Cardiac septum (tissue), 1 donor: ENCODE measurements at regions not wholly inside any gene's neighbourhood (a gene's known extent, or its start where the extent isn't known, plus 50 kb on each side); places are given as distances from the start of the nearest gene placed in this dataset.
"Not testable (repeated sequence)": the region's sequence is repeated elsewhere in the genome, so short reads cannot be mapped to it uniquely, and the experiment has no call there.

Source experiments
- DNase-seq: peaks from one replicate; pipeline ENCODE4 v3.0.0-alpha.2; 2020; ENCODE audit warnings: low spot score
- intact Hi-C: fragments of 100-400 bp; cut with DNase I; formaldehyde crosslinking; loops from one replicate; pipeline ENCODE4 v1.14.0; 2022
- donor health status: DM: no; HTN: no; CAD: no.

GRCh38 chr5:77912721-77913120 lies 136.6 kb upstream of the TBCA start:
- no peak for DNase-seq
- intact Hi-C loops, result no loop called here

- intact Hi-C loops, result no loop called here
- DNase-seq, result no peak
Observed at GRCh38 chr5:77910602-77911188, 134.6 kb upstream of the TBCA start.

- DNase-seq, result no peak
- intact Hi-C loops, result no loop called here
Observed at GRCh38 chr5:77909237-77909636, 133.1 kb upstream of the TBCA start.

- no peak for DNase-seq
- intact Hi-C loops, result no loop called here
Observed at GRCh38 chr5:77908787-77909186, 132.6 kb upstream of the TBCA start.

- intact Hi-C loops, result no loop called here
Observed at GRCh38 chr5:77907786-77908185, 131.6 kb upstream of the TBCA start.

GRCh38 chr5:77906806-77907205 lies 130.7 kb upstream of the TBCA start:
- intact Hi-C loops, result no loop called here
- DNase-seq, result no peak

More at GRCh38 chr5:77907786-77908185, 131.6 kb upstream of the TBCA start:
- no peak for DNase-seq

- intact Hi-C loops, result no loop called here
- DNase-seq, result no peak
Observed at GRCh38 chr5:77904362-77904761, 128.2 kb upstream of the TBCA start.

- no peak for DNase-seq
- intact Hi-C loops, result no loop called here
Observed at GRCh38 chr5:77900691-77901090, 124.6 kb upstream of the TBCA start.

- intact Hi-C loops, result no loop called here
- DNase-seq, result no peak
Observed at GRCh38 chr5:77898385-77898784, 122.2 kb upstream of the TBCA start.

GRCh38 chr5:77896338-77896737 lies 120.2 kb upstream of the TBCA start:
- DNase-seq, result no peak
- intact Hi-C loops, result no loop called here

- DNase-seq, intact Hi-C loops: not testable (repeated sequence)
Observed at GRCh38 chr5:77894103-77894502, 118.0 kb upstream of the TBCA start.

- DNase-seq, result no peak
- intact Hi-C loops, result no loop called here
Observed at GRCh38 chr5:77893225-77893860, 117.2 kb upstream of the TBCA start.

- intact Hi-C loops, result no loop called here
- no peak for DNase-seq
Observed at GRCh38 chr5:77892061-77893010, 116.2 kb upstream of the TBCA start.

GRCh38 chr5:77885519-77885918 lies 109.4 kb upstream of the TBCA start:
- DNase-seq, result no peak
- intact Hi-C loops, result no loop called here

GRCh38 chr5:77882670-77883257 lies 106.6 kb upstream of the TBCA start:
- DNase-seq, result no peak
- intact Hi-C loops, result no loop called here

- no peak for DNase-seq
- intact Hi-C loops, result no loop called here
Observed at GRCh38 chr5:77881528-77881927, 105.4 kb upstream of the TBCA start.

- no peak for DNase-seq
- intact Hi-C loops, result no loop called here
Observed at GRCh38 chr5:77877516-77878355, 101.6 kb upstream of the TBCA start.

GRCh38 chr5:77876862-77877502 lies 100.8 kb upstream of the TBCA start:
- intact Hi-C loops, result no loop called here
- DNase-seq, result no peak

- no peak for DNase-seq
Observed at GRCh38 chr5:77876316-77876715, 100.2 kb upstream of the TBCA start.

More at GRCh38 chr5:77876316-77876715, 100.2 kb upstream of the TBCA start:
- intact Hi-C loops, result no loop called here
